ENCODE measurements at regions not wholly inside any gene's neighbourhood (a gene's known extent, or its start where the extent isn't known, plus 50 kb on each side); places are given as distances from the start of the nearest gene placed in this dataset.
"Not testable (repeated sequence)": the region's sequence is repeated elsewhere in the genome, so short reads cannot be mapped to it uniquely, and the experiment has no call there.

GRCh38 chrX:125507119-125507518, 187.4 kb downstream of the TEX13C start:
- no peak for DNase-seq

GRCh38 chrX:125520029-125520428, 200.4 kb downstream of the TEX13C start:
- no peak for DNase-seq

- no peak for DNase-seq
Measured at GRCh38 chrX:125522752-125523151, 203.1 kb downstream of the TEX13C start.

- no peak for DNase-seq
Measured at GRCh38 chrX:125532411-125533089, 212.9 kb downstream of the TEX13C start.

GRCh38 chrX:125533352-125533751, 213.7 kb downstream of the TEX13C start:
- no peak for DNase-seq

- DNase-seq = no peak
Measured at GRCh38 chrX:125544031-125544660, 224.5 kb downstream of the TEX13C start.

- DNase-seq = no peak
Measured at GRCh38 chrX:125544856-125545255, 225.2 kb downstream of the TEX13C start.

- DNase-seq = no peak
Measured at GRCh38 chrX:125577479-125577878, 257.8 kb downstream of the TEX13C start.

GRCh38 chrX:125604448-125604847, 284.8 kb downstream of the TEX13C start:
- no peak for DNase-seq

- DNase-seq = no peak
Measured at GRCh38 chrX:125605145-125605544, 285.5 kb downstream of the TEX13C start.

- DNase-seq = not testable (repeated sequence)
Measured at GRCh38 chrX:125614591-125615343, 295.1 kb downstream of the TEX13C start.

GRCh38 chrX:125620715-125621587, 301.3 kb downstream of the TEX13C start:
- no peak for DNase-seq

GRCh38 chrX:125621588-125621927, 301.9 kb downstream of the TEX13C start:
- DNase-seq = no peak

GRCh38 chrX:125622899-125623298, 303.2 kb downstream of the TEX13C start:
- no peak for DNase-seq

- DNase-seq = no peak
Measured at GRCh38 chrX:125627676-125628075, 308.0 kb downstream of the TEX13C start.

GRCh38 chrX:125628435-125628834, 308.8 kb downstream of the TEX13C start:
- no peak for DNase-seq

- no peak for DNase-seq
Measured at GRCh38 chrX:125641405-125641804, 321.7 kb downstream of the TEX13C start.

GRCh38 chrX:125646195-125646594, 326.5 kb downstream of the TEX13C start:
- DNase-seq = no peak

GRCh38 chrX:125651426-125651825, 331.8 kb downstream of the TEX13C start:
- no peak for DNase-seq

GRCh38 chrX:125654501-125654900, 334.8 kb downstream of the TEX13C start:
- DNase-seq = no peak

- DNase-seq = no peak
Measured at GRCh38 chrX:125673758-125674157, 354.1 kb downstream of the TEX13C start.

GRCh38 chrX:125678258-125678657, 358.6 kb downstream of the TEX13C start:
- no peak for DNase-seq

- no peak for DNase-seq
Measured at GRCh38 chrX:125680366-125680765, 360.7 kb downstream of the TEX13C start.

All from CD4-positive, alpha-beta T cell treated with Interferon alpha-2 for 1 hour (primary cell).